GM21360 (cell line): ENCODE measurements at regions not wholly inside any gene's neighbourhood (a gene's known extent, or its start where the extent isn't known, plus 50 kb on each side); places are given as distances from the start of the nearest gene placed in this dataset.
"Not testable (repeated sequence)": the region's sequence is repeated elsewhere in the genome, so short reads cannot be mapped to it uniquely, and the experiment has no call there.

Experiments
- ATAC-seq: cut with Tn5 transposase; IDR thresholded peaks from one replicate; pipeline ENCODE4 v1.9.1; 2021; ENCODE audit warnings: mild to moderate bottlenecking, moderate library complexity; ENCODE audit not compliant: unreplicated experiment

DNA sequence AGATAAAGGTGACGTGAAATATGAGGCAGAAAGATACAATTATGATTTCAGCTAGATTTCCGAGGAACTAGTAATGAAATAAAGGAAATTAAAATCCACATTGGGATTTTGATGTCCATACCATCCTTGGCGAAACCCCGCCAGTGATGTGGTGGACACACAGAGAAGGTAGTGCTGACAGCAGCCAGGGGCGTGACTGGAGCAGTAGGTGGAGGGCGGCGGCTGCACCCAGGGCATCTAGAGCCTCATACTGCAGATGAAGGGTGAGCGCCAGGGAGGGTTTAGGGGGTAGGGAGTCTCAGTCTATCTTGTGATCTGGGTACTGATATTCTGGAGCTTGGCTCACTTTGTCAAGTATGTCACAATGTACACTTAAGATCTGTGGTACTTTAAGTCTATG, 855.5 kb upstream of the POM121L12 start:
- ATAC-seq: no peak

DNA sequence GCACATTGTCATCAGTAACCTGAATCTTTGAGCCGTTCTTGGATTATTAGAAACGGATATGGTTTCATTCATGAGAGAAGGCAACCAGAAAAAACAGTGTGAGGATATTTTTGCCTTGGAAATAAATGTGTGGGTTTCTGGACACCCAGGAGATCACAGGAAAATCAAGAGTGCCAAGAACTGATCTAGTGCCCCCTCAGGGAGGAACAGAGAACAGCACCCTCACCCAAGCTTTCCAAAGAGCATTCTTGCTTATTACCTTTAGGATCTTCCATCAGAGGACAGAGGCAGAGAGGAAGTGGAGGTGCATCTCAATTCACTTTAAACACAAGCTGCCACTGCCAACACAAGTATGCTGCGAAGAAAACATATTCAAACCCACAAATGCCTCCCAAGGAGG, 851.5 kb upstream of the COBL start:
- ATAC-seq: no peak

DNA sequence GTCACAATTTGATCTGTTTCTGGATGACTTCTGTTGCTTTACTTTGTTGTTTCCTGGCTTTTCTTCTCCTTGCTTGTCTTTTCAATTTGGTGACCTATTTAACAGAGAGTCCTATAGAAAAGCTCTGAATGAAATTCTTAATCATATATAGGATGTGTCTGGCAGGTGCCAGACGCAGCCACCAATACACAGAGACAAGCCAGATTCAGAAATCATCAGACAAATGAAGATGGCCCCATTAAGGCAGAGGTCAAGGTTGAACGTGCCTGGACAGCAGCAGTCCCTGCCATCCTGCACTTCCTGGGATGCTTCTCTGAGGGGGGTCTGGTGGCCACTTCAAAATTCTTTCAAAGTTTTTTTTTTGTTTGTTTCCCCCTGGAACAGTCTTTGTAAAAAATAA, 846.7 kb upstream of the COBL start:
- ATAC-seq: no peak

DNA sequence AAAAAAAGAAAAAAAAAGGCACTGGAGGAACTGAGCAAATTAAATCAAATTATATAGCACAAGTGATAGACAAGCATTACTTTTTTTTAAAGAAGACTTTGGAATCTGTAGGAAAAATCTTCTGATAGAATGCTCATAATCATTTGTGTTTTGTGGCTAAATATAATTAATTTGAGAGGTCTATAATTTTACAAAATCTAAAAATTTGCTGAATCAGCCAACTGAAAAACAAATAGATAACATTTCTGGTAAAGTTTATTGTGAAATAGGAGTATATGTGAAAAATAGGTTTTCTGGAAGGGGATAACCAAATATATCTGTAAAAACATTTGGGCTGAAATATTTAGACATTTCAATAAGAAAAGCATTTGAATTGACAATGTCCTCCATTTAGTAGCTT, 844.9 kb upstream of the COBL start:
- no peak for ATAC-seq

DNA sequence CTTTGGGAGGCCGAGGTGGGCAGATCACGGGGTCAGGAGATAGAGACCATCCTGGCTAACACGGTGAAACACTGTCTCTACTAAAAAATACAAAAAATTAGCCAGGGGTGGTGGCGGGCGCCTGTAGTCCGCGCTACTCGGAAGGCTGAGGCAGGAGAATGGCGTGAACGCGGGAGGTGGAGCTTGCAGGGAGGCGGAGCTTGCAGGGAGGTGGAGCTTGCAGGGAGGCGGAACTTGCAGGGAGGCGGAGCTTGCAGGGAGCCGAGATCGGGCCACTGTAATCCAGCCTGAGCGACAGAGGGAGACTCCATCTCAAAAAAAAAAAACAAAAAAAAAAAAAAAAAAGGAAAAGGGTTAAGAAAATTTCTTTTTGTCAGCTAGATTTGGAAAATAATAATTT, 842.8 kb upstream of the COBL start:
- ATAC-seq: not testable (repeated sequence)

DNA sequence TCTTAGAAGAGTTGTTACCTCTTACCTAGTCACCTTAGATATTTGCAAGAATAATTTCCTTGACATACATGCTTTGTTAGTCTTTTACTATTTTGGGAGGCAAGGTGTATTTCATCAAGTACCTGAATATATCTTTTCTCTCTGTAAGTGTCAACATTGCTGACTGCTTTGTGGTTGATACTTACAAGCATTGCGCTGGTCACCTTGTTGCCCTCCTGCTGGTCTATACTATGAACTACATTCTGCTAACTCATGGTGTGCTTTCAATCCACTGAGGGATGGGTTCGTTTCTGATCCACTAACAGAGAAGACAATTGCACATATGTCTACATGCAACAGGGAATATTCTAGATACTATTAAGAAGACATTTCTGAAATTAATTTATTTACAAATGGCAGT, 837.8 kb upstream of the COBL start:
- ATAC-seq: no peak

DNA sequence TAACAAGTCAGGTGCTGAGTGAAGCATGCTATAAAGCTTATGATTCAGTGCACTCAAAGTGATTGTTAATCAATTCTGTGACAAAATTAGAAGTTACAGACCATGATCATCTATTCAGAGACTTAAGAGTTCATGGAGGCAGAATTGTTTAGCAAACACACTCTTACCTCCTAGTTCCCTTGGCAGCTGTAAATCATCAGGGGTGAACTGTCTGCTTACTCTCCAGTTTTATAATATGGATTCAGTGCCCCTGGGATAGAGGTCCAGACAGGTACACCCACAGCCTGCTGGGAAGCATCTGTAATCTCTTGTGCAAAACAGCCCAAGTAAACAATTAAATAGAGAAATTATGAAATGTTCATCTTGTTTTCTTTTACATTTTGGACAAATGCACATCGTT, 835.0 kb upstream of the COBL start:
- no peak for ATAC-seq

DNA sequence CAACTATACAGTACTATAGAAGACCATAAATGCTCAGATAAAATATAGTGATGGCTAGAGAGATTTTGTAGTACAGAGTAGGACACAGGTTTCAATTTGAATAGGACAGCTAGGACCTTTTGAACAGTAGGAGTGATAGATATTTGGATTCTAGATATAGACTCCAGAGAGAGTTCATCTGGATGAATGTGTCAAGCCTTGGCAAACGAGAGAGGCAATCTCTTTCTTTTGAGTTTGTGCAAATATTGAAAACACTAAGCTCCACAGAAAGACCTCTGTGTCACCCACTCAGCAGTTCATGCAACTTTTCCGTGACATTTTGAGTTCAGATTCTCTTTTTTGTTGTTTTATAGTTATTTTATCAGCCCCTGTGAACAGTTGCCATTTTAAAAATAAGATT, 834.3 kb upstream of the COBL start:
- ATAC-seq: no peak

DNA sequence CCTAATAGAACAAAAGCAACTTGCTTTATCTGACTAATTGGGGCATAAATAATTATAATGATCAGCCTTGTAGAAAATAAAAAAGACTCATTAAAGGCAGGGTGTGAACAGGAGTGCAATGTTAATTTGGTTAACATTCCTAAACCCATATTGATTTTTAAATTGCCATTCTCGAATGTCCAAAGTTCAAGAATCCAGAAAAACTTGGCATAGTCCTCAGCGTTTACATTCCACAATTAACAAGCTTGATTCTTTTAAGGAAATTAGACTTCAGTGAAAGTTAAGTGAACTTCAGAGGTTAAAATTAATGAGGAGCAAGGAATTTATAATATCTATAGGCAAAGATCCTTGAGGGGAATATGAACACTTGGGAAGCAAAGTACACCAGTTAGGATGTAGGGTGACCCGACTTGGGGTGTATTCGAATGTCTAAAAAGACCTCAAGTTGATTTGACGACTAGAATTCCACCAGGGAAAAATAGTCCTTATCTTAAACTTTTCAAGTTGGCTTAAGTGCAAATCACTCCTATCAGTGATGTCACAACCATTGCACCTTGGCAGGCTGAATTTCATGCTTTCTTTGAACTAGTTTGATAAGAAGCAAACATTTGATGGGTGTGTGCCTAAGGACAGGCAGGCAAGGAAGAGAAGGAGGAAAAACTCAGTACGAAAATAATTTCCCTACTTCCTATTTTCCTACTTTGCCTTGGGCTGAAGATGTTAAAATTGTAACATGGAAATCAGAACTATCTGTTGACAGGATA, 830.4 kb upstream of the COBL start:
- no peak for ATAC-seq

DNA sequence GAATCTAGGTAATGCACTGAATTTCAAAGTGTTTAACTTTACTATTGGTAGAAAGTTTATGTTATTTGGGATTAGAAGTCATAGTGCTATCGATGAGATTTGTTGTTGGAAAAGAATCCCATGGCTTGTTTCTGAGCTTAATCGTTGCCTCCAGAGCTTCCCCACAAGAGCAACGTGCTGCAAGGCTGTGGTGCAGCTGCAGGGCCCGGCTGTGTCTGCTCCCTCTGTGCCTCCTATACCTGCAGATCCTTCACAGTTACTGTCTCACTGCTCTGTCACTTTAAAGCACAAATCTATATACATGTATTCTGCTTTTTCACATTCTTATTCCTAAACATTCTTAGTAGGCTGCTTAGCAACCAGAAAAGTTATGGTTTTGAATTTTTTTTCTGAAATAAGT, 826.6 kb upstream of the COBL start:
- ATAC-seq: no peak

DNA sequence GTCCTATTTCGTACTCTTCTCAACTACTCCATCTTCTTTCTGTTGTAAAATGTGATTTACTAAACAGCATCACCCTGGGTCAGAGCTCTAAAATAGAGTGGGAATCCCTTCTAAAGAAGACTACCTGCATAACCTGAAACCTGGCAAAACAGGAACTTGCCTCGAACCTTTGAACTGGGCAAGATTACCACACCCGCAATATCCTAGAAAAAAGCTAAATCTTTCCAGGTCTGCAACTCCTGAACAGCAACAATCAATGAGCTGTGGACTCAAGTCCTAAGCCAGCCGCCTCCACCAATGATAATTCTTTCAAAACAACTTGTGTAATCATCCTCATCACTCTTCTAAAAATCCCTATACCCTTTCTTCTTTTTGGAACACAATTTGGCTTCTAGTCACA, 824.2 kb upstream of the COBL start:
- ATAC-seq: no peak

DNA sequence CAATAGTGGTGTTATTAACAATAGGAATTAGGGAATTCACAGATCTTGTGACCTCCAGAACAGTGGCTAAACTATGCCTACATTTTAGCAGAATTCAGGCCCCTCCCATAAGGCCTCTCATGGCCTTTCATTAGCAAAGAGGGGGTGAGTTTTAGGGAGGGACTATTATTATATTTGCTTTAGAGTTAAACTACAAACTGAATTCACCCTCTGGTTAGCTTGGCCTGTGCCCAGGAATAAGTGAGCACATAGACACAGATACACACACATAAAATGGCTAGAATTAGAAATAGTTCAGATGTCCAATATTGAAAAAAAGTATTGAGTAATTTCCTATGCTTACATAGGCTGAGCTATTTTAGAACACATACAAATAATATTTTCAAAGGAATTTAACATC, 818.8 kb upstream of the COBL start:
- ATAC-seq: no peak

DNA sequence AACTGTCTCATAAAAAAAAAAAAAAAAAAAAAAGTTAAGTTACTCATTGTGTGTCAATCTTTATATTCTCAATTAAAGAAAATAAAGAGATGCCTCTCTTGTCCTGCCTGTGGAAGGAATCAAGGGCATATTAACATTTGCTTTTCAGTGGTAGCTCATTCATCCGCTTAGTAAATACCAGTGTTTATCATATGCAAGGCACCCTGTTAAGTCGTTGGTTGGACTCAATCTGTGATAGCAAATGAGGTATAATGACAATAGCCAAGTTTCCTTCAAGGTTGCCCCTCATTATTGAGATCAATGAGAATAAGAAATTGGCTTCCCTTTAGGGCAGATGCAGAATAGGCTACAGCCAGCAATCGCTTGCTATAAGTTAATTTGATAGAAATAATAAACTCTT, 812.7 kb upstream of the COBL start:
- ATAC-seq: no peak

DNA sequence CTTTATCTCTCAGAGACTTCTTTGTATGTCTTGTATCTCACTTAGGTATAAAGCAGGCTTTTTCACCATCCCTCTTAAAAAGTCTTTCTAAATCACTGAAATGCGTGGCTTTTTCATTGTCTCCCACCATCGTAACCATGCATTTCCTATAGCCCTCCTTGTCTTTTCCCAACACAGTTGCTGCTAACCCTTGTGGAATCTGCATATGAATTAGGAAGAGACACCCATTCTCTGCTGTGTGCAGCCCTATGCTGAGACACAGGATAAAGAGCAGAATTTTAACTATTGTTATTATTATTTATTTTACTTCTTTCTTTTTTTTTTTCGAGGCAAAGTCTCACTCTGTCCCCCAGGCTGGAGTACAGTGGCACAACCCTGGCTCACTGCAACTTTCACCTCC, 804.3 kb upstream of the COBL start:
- ATAC-seq: no peak

DNA sequence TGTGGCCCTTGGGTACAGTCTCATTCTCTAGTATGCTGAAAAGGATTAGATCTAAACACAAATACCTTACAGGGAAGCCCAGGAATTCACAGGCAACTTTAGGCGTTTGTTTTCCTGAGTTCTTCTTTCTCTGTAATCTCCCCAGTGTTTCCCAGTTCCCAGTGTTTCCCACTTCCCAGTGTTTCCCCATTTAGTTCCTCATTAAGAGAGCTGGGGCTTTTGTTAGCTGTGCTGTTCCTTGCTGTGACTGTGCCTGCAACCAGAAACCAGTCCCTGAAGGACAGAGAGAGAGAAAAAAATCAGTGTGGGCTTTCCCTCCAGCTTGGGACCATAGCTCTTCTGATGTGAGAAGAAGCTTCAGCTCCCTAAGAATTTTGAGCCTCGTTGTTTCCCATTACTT, 802.9 kb upstream of the COBL start:
- no peak for ATAC-seq

DNA sequence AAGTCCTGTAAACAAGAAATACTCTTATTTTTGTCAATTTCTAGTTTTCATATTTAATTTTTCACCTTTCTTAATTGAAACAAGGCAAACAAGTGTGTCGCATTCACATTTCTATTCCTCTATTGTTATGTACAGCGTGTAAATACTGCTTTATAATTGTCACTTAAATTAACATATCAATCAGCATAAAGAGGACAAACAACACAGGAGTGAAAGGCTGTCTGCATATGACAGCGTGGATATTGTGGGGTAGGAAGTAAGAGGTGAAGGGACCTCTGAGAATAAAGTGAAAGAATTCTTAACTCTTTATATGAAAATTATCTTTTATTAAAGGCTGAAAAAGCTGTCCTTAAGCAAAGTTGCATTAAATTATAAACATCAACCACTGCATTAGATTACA, 797.9 kb upstream of the COBL start:
- no peak for ATAC-seq

DNA sequence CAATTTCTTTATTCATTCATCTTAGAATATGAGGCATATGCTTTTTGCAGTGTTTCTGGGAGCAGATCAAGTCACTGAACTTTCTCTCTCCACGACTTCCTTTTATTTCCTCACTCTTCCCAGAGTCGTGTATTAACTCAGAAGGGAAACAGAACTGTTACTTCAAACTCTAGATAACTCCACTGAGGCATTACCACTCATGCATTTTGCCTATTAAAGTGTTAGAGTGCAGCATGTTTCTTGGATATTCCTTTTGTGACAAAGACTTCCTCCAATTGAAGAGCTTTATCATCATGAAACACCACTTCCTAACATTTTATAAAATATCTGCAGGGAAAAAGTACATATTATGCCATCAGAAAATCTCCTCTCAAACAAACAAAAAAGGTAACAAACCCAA, 797.4 kb upstream of the COBL start:
- ATAC-seq: no peak

DNA sequence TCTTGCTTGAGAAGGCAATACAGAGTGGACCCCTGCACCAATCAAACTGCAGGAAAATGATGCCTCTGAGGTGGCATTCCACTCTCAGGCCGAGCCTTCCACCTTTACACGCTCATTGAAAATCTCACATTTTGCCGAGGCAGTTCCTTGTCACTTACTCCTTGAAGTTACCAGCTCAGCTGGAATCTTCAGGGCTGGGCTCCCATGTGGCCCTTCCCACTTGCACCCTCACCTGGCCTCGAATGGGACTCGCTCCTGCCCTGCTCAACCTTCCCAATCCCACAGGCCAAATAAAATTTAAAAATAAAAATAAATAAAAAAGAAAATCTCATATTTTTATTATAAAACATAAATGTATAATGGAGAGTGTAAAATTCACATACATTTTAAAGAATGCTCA, 790.7 kb upstream of the COBL start:
- no peak for ATAC-seq

DNA sequence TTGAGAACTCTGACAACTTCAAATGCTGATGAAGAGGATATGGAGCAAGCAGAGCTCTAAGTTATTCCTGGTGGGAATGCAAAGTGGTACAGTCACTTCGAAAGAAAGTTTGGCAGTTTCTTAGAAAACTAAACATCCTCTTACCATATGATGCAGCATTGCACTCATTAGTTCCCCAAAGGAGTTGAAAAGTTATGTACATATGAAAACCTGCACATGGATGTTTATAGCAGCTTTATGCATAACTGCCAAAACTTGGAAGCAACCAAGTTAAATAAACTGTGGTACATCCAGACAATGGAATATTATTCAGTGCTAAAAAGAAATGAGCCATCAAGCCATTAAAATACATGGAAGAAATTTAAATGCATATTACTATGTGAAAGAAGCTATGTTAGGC, 779.3 kb upstream of the COBL start:
- no peak for ATAC-seq

DNA sequence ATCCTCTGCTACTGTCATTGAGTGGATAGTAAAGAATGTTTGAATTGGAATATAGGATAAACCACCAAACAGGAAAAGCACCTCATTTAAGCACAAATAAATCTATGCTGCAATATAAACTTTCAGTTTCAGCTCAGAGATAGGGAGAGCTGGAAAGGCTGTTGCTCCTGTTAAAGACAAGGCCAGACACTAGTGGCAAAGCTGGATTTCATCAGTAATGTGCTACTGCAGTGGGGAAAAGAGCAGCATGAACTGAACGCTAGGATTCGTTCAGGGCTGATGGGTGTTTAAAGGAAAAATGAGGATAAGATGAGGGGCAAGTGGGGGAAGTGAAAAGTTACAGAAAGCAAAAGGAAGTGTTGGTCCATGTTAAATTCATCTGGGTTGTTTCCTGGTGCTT, 775.4 kb upstream of the COBL start:
- no peak for ATAC-seq

DNA sequence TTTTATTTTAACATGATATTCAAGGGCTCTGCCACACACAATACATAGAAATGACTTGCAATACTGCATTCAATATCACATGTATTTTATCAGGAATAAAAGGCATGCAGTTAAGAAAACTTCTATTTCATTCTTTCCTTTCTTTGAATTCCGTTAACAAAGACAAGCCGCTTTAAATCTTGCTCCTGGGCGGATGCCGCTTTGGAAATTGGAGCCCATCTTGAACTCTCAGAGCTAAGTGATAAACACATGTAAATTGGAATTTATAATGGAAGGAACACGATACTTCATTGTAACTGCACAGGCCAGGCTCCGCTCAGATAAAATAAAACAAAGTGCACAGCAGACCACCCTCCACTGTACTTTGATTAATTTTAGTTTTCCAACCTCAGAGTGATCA, 774.5 kb upstream of the COBL start:
- ATAC-seq: no peak

DNA sequence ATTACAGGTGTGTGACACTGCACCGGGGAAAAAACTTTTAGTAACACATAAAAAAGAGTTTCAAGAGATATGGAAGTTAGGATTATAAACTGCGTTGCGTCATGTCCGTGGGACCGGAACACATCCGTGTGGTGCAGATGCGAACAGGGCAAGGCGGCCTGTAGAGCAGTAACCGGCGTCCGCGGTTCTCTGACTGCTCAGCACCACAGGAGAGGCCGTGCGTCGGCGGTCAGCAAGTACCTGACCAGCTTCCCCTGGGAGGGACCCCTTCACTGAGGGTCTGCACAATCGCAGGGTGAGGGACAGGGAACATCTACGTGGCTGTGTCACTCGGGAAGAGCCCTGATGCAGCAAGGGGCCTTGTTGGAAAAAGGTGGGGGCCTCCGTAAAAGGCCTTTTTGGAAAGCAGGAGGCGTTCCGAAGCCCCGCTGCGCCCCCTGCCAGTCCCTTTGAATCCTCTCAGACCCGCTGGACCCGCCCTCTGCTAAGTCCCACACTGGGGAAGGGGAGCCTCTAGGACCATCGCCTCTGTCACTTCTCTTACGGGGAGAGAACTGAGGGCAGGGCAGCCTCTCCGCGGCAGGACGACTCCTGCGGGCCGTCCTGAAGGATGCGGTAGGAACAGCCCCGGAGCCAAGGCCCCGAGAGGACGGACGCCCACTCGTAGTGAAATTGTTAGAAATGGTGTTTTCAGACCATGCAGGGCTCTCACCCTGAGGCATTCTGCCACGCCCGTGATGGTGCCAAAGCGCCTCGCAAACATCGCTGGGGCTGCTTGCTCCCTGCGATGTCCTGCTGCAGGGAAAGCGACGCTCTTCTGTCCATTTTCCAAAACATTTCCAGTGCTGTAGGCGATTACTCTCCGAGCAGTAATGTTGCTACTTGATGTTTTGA, 771.6 kb upstream of the COBL start:
- ATAC-seq: no peak
